Spleen (tissue), 7 donors: ENCODE measurements at regions not wholly inside any gene's neighbourhood (a gene's known extent, or its start where the extent isn't known, plus 50 kb on each side); places are given as distances from the start of the nearest gene placed in this dataset.

ENCODE experiments used
- POLR2A ChIP-seq, 3 donors: fragments of 450-650 bp; IDR thresholded peaks; one replicate each; pipeline ENCODE4 v1.5.1; 2017; ENCODE audit warnings: antibody characterized with exemption in 3 of 3, mild to moderate bottlenecking in 1 of 3
- POLR2AphosphoS5 ChIP-seq, 3 donors: sonication (generic); formaldehyde crosslinking; IDR thresholded peaks; one replicate each; pipeline ENCODE4 v1.5.1; 2017; ENCODE audit warnings: antibody characterized with exemption in 3 of 3
- TF ChIP-seq, protein P1 (sequence below), 11 experiments: fragments of 200-600 bp in 7 of 11; fragments of 450-650 bp in 4 of 11; sonication (generic) in 4 of 11; IDR thresholded peaks in 8 of 11; conservative IDR thresholded peaks in 3 of 11; 1 replicate in 7 of 11; 2 replicates in 4 of 11; pipeline versions ENCODE4 v1.4.0 to v1.8.0; 2016 to 2021; ENCODE audit warnings: antibody characterized with exemption in 11 of 11, inconsistent platforms in 4 of 11, mild to moderate bottlenecking in 1 of 11
- donor health status: DM: no; HTN: no; CAD: no; lungs with moderate emphysema.
- donor health status: DM: no; HTN: no; CAD: no.
- donor health status: DM: no; HTN: no; CAD: no.

DNA sequence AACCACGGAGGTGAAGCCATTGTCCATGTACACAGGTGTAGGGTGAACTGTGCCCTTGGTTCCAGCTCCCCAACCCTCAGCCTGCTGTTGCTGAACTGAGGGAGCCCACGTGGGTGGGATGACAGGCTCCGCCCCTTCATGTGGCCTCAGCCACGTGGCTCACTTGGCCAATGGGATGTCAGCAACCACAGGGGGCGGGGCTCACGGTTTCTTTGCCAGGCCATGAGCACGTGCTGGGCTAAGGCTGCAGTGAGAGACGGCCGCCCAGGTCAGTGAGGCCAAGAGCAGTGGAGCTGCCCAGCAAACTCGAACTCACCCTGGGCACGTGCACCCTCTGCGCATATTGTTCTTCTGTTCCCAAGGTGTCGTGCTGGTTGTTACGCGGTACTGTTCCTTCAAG lies 282.6 kb downstream of the IRF8 start:
- TF ChIP-seq, protein P1, sequence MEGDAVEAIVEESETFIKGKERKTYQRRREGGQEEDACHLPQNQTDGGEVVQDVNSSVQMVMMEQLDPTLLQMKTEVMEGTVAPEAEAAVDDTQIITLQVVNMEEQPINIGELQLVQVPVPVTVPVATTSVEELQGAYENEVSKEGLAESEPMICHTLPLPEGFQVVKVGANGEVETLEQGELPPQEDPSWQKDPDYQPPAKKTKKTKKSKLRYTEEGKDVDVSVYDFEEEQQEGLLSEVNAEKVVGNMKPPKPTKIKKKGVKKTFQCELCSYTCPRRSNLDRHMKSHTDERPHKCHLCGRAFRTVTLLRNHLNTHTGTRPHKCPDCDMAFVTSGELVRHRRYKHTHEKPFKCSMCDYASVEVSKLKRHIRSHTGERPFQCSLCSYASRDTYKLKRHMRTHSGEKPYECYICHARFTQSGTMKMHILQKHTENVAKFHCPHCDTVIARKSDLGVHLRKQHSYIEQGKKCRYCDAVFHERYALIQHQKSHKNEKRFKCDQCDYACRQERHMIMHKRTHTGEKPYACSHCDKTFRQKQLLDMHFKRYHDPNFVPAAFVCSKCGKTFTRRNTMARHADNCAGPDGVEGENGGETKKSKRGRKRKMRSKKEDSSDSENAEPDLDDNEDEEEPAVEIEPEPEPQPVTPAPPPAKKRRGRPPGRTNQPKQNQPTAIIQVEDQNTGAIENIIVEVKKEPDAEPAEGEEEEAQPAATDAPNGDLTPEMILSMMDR (IDR thresholded peaks at IDR 0.05 in 8 of 11, conservative IDR thresholded peaks at IDR 0.05 in 3 of 11) = no peak
- no peak for TF ChIP-seq POLR2AphosphoS5 (IDR thresholded peaks at IDR 0.05)
- TF ChIP-seq POLR2A (IDR thresholded peaks at IDR 0.05) = no peak
